HG03103 (cell line): ENCODE measurements at regions not wholly inside any gene's neighbourhood (a gene's known extent, or its start where the extent isn't known, plus 50 kb on each side); places are given as distances from the start of the nearest gene placed in this dataset.

Experiments used
- ATAC-seq: cut with Tn5 transposase; IDR thresholded peaks from one replicate; pipeline ENCODE4 v1.9.1; 2021; ENCODE audit warnings: low read depth; ENCODE audit not compliant: unreplicated experiment

GRCh38 chr10:6660460-6660859 is 80.4 kb upstream of the PRKCQ start:
- ATAC-seq, result no peak

- no peak for ATAC-seq
Observed at GRCh38 chr10:6659451-6659850, 79.4 kb upstream of the PRKCQ start.

- no peak for ATAC-seq
Observed at GRCh38 chr10:6657669-6658068, 77.6 kb upstream of the PRKCQ start.

GRCh38 chr10:6657196-6657595 is 77.1 kb upstream of the PRKCQ start:
- ATAC-seq, result no peak

- ATAC-seq, result no peak
Observed at GRCh38 chr10:6654571-6654970, 74.5 kb upstream of the PRKCQ start.

GRCh38 chr10:6650586-6650985 is 70.5 kb upstream of the PRKCQ start:
- no peak for ATAC-seq

- no peak for ATAC-seq
Observed at GRCh38 chr10:6649903-6650302, 69.8 kb upstream of the PRKCQ start.

GRCh38 chr10:6648894-6649720 is 69.0 kb upstream of the PRKCQ start:
- ATAC-seq, result no peak

- peak; percentile 78 for ATAC-seq
Observed at GRCh38 chr10:6647811-6648526, 67.9 kb upstream of the PRKCQ start.

- no peak for ATAC-seq
Observed at GRCh38 chr10:6643962-6644361, 63.9 kb upstream of the PRKCQ start.

GRCh38 chr10:6642876-6643275 is 62.8 kb upstream of the PRKCQ start:
- ATAC-seq, result no peak

- no peak for ATAC-seq
Observed at GRCh38 chr10:6640433-6641040, 60.5 kb upstream of the PRKCQ start.

- ATAC-seq, result no peak
Observed at GRCh38 chr10:6637053-6637452, 57.0 kb upstream of the PRKCQ start.

GRCh38 chr10:6635784-6636183 is 55.7 kb upstream of the PRKCQ start:
- no peak for ATAC-seq
